Breast epithelium (tissue), 3 donors: ENCODE measurements at regions not wholly inside any gene's neighbourhood (a gene's known extent, or its start where the extent isn't known, plus 50 kb on each side); places are given as distances from the start of the nearest gene placed in this dataset.

Experiments used
- CTCF ChIP-seq, 3 donors: fragments of 450-650 bp; IDR thresholded peaks; one replicate each; pipeline ENCODE4 v1.5.1; 2016 to 2017; ENCODE audit warnings: antibody characterized with exemption in 3 of 3, mild to moderate bottlenecking in 3 of 3, moderate library complexity in 3 of 3
- POLR2A ChIP-seq: fragments of 450-650 bp; IDR thresholded peaks from one replicate; pipeline ENCODE4 v1.6.1; 2016; ENCODE audit warnings: antibody characterized with exemption, mild to moderate bottlenecking, moderate library complexity
- POLR2AphosphoS5 ChIP-seq, 3 donors: sonication (generic); formaldehyde crosslinking; IDR thresholded peaks; one replicate each; pipeline ENCODE4 v1.6.1; 2017; ENCODE audit warnings: antibody characterized with exemption in 3 of 3

GRCh38 chr12:87529413-87529812 lies 499.8 kb downstream of the C12orf50 start:
- TF ChIP-seq POLR2A = no peak
- no peak for TF ChIP-seq POLR2AphosphoS5 (IDR thresholded peaks at IDR 0.05)
- no peak for TF ChIP-seq CTCF (IDR thresholded peaks at IDR 0.05)
